CD4-positive, alpha-beta T cell (primary cell): ENCODE measurements at regions not wholly inside any gene's neighbourhood (a gene's known extent, or its start where the extent isn't known, plus 50 kb on each side); places are given as distances from the start of the nearest gene placed in this dataset.

Experiments used
- ATAC-seq: fragments of 200-7000 bp; cut with Tn5 transposase; one replicate; pipeline ENCODE4 v1.10.0; 2022; ENCODE audit warnings: mild to moderate bottlenecking; ENCODE audit not compliant: poor library complexity
- CTCF ChIA-PET: fragments of 350-600 bp; sonication (Branson Sonifier 250); formaldehyde crosslinking; loops from one replicate; lab custom pipeline; 2021; ENCODE audit warnings: antibody characterized with exemption, inconsistent platforms; lab: Charles Lee
- POLR2A ChIA-PET: fragments of 350-600 bp; sonication (Branson Sonifier 250); formaldehyde crosslinking; loops from one replicate; lab custom pipeline; 2021; ENCODE audit warnings: antibody characterized with exemption, inconsistent platforms; lab: Charles Lee
- DNase-seq, 14 experiments: peaks; one replicate each; pipeline ENCODE4 v3.0.0-alpha.2; 2013 to 2020; ENCODE audit warnings: mixed read lengths in 2 of 14
- H3K27ac ChIP-seq, 2 donors: one replicate each; pipeline versions ENCODE4 v1.5.1 to v1.7.0; 2013; ENCODE audit warnings: low read length in 2 of 2, low read depth in 1 of 2, mild to moderate bottlenecking in 1 of 2
- H3K27me3 ChIP-seq, 2 experiments: 1 replicate in 1 of 2; 2 replicates in 1 of 2; pipeline versions ENCODE4 v1.6.1 to v1.7.0; 2013; ENCODE audit warnings: low read length in 2 of 2, control low read depth in 1 of 2, mild to moderate bottlenecking in 1 of 2, moderate library complexity in 1 of 2; ENCODE audit not compliant: insufficient read depth in 2 of 2, control insufficient read depth in 1 of 2
- H3K36me3 ChIP-seq: one replicate; pipeline ENCODE4 v1.6.1; 2013; ENCODE audit warnings: low read length, control low read depth; ENCODE audit not compliant: insufficient read depth
- H3K4me1 ChIP-seq: one replicate; pipeline ENCODE4 v1.6.1; 2013; ENCODE audit warnings: low read length, control low read depth; ENCODE audit not compliant: insufficient read depth
- H3K4me3 ChIP-seq: one replicate; pipeline ENCODE4 v1.5.1; 2013; ENCODE audit warnings: mild to moderate bottlenecking, low read length, moderate library complexity
- H3K9me3 ChIP-seq, 2 experiments: 1 replicate in 1 of 2; 2 replicates in 1 of 2; pipeline versions ENCODE4 v1.6.1 to v1.7.0; 2013; ENCODE audit warnings: low read length in 2 of 2, mild to moderate bottlenecking in 2 of 2, control low read depth in 1 of 2, moderate library complexity in 1 of 2; ENCODE audit not compliant: control insufficient read depth in 1 of 2, insufficient read depth in 1 of 2
- H3K27ac Mint-ChIP-seq: one replicate; pipeline ENCODE4 v1.8.0; 2020; ENCODE audit warnings: mixed read lengths
- H3K27me3 Mint-ChIP-seq: one replicate; pipeline ENCODE4 v1.8.0; 2021; ENCODE audit warnings: mixed read lengths
- H3K36me3 Mint-ChIP-seq: one replicate; pipeline ENCODE4 v1.8.0; 2021; ENCODE audit warnings: low read depth, mixed read lengths
- H3K4me1 Mint-ChIP-seq: one replicate; pipeline ENCODE4 v1.8.0; 2021; ENCODE audit warnings: low read depth, mixed read lengths
- H3K4me3 Mint-ChIP-seq: one replicate; pipeline ENCODE4 v1.8.0; 2020; ENCODE audit warnings: mild to moderate bottlenecking, mixed read lengths
- H3K9me3 Mint-ChIP-seq: one replicate; pipeline ENCODE4 v1.8.0; 2020; ENCODE audit warnings: mixed read lengths
- CTCF ChIP-seq: fragments of 200-600 bp; IDR thresholded peaks from one replicate; pipeline ENCODE4 v1.8.0; 2022; ENCODE audit warnings: antibody characterized with exemption, mild to moderate bottlenecking
- intact Hi-C, 2 experiments: fragments of 100-400 bp; cut with DNase I in 1 of 2; cut with micrococcal nuclease in 1 of 2; formaldehyde crosslinking; loops; one replicate each; pipeline versions ENCODE4 v1.15.1 to v1.9.0; 2023 to 2025; cut with DNase I, micrococcal nuclease

- Mint-ChIP-seq H3K27me3 (no peaks in the 10 kb centered on the region), H3K27ac (no peak overlapping the region), H3K4me1 (no peaks in the 10 kb centered on the region), H3K36me3 (no peaks in the 10 kb centered on the region), H3K9me3 (peaks cover 10% of the 10 kb centered on the region), H3K4me3 (no peak overlapping the region)
- Histone ChIP-seq H3K27ac (no peak overlapping the region), H3K4me3 (no peak overlapping the region), H3K27me3 (no peaks in the 10 kb centered on the region), H3K4me1 (no peaks in the 10 kb centered on the region), H3K9me3 (peaks cover 0 to 12% of the 10 kb centered on the region in 2 experiments), H3K36me3 (no peaks in the 10 kb centered on the region)
- TF ChIP-seq CTCF: no peak
- ATAC-seq (no peak), DNase-seq (no peak)
- ChIA-PET POLR2A (no interaction called here), CTCF (no interaction called here)
- intact Hi-C loops: no loop called here
Observed at GRCh38 chr10:35942057-35942456, 300.0 kb upstream of the FZD8 start.

GRCh38 chr10:35940141-35941041 lies 298.3 kb upstream of the FZD8 start:
- ChIA-PET POLR2A (no interaction called here), CTCF (no interaction called here)
- Histone ChIP-seq H3K27ac (no peak overlapping the region), H3K27me3 (no peaks in the 10 kb centered on the region), H3K9me3 (peaks cover 0 to 12% of the 10 kb centered on the region in 2 experiments), H3K4me1 (no peaks in the 10 kb centered on the region), H3K36me3 (no peaks in the 10 kb centered on the region), H3K4me3 (no peak overlapping the region)
- H3K4me3 Mint-ChIP-seq: no peak overlapping the region
- no peaks in the 10 kb centered on the region for H3K4me1 Mint-ChIP-seq
- no peaks in the 10 kb centered on the region for H3K27me3 Mint-ChIP-seq
- DNase-seq (no peak), ATAC-seq (no peak)
- no peaks in the 10 kb centered on the region for H3K36me3 Mint-ChIP-seq
- H3K27ac Mint-ChIP-seq: no peak overlapping the region
- TF ChIP-seq CTCF: no peak
- intact Hi-C loops: no loop called here
- peaks cover 10% of the 10 kb centered on the region for H3K9me3 Mint-ChIP-seq

GRCh38 chr10:35938160-35938559 lies 296.1 kb upstream of the FZD8 start:
- peaks cover 7% of the 10 kb centered on the region for H3K9me3 Mint-ChIP-seq
- no peaks in the 10 kb centered on the region for H3K4me1 Mint-ChIP-seq
- Histone ChIP-seq H3K27me3 (no peaks in the 10 kb centered on the region), H3K4me1 (no peaks in the 10 kb centered on the region), H3K36me3 (no peaks in the 10 kb centered on the region), H3K27ac (no peak overlapping the region), H3K4me3 (no peak overlapping the region), H3K9me3 (peaks cover 0 to 4% of the 10 kb centered on the region in 2 experiments)
- H3K4me3 Mint-ChIP-seq: no peak overlapping the region
- intact Hi-C loops: no loop called here
- H3K27me3 Mint-ChIP-seq: no peaks in the 10 kb centered on the region
- H3K36me3 Mint-ChIP-seq: no peaks in the 10 kb centered on the region
- DNase-seq (no peak), ATAC-seq (no peak)
- ChIA-PET POLR2A (no interaction called here), CTCF (no interaction called here)
- no peak for TF ChIP-seq CTCF
- no peak overlapping the region for H3K27ac Mint-ChIP-seq
